Colonic mucosa (tissue), 4 donors: ENCODE measurements at regions not wholly inside any gene's neighbourhood (a gene's known extent, or its start where the extent isn't known, plus 50 kb on each side); places are given as distances from the start of the nearest gene placed in this dataset.

Source experiments
- DNase-seq: peaks from one replicate; pipeline ENCODE4 v3.0.0-alpha.2; 2020
- H3K27ac ChIP-seq: fragments of 200-600 bp; one replicate; pipeline ENCODE4 v1.8.0; 2021
- H3K27me3 ChIP-seq: fragments of 200-600 bp; one replicate; pipeline ENCODE4 v1.8.0; 2021
- H3K36me3 ChIP-seq: fragments of 200-600 bp; one replicate; pipeline ENCODE4 v1.8.0; 2021
- H3K4me1 ChIP-seq: fragments of 200-600 bp; one replicate; pipeline ENCODE4 v1.8.0; 2021; ENCODE audit warnings: mild to moderate bottlenecking
- H3K4me3 ChIP-seq: fragments of 200-600 bp; one replicate; pipeline ENCODE4 v1.8.0; 2021
- H3K9ac ChIP-seq, 2 donors: one replicate each; pipeline ENCODE4 v1.7.0; 2013; ENCODE audit warnings: control low read depth in 2 of 2, low read depth in 2 of 2, low read length in 2 of 2
- H3K9me3 ChIP-seq: fragments of 200-600 bp; one replicate; pipeline ENCODE4 v1.8.0; 2021
- CTCF ChIP-seq: fragments of 200-600 bp; IDR thresholded peaks from one replicate; pipeline ENCODE4 v1.8.0; 2022; ENCODE audit warnings: antibody characterized with exemption, mild to moderate bottlenecking
- intact Hi-C: fragments of 100-400 bp; cut with DNase I; formaldehyde crosslinking; loops from one replicate; pipeline ENCODE4 v1.14.1; 2022
- donor health status: healthy.
- donor health status: DM: no; HTN: no; CAD: no.
- donor health status: DM: no; HTN: no; CAD: no.

GRCh38 chr13:75938811-75939560 lies 302.9 kb downstream of the LMO7 start:
- DNase-seq = no peak
- H3K9ac ChIP-seq = no peak overlapping the region
- no peaks in the 10 kb centered on the region for H3K27me3 ChIP-seq
- no peaks in the 10 kb centered on the region for H3K36me3 ChIP-seq
- no peak overlapping the region for H3K27ac ChIP-seq
- H3K4me1 ChIP-seq = no peaks in the 10 kb centered on the region
- intact Hi-C loops = no loop called here
- H3K9me3 ChIP-seq = no peaks in the 10 kb centered on the region
- TF ChIP-seq CTCF = no peak
- no peak overlapping the region for H3K4me3 ChIP-seq

GRCh38 chr13:75936791-75937190 lies 300.7 kb downstream of the LMO7 start:
- no peak for TF ChIP-seq CTCF
- no peak overlapping the region for H3K27ac ChIP-seq
- intact Hi-C loops = no loop called here
- DNase-seq = no peak
- no peaks in the 10 kb centered on the region for H3K27me3 ChIP-seq
- H3K4me1 ChIP-seq = no peaks in the 10 kb centered on the region
- no peak overlapping the region for H3K4me3 ChIP-seq
- H3K9me3 ChIP-seq = no peaks in the 10 kb centered on the region
- no peak overlapping the region for H3K9ac ChIP-seq
- no peaks in the 10 kb centered on the region for H3K36me3 ChIP-seq

GRCh38 chr13:75935805-75936204 lies 299.7 kb downstream of the LMO7 start:
- no peaks in the 10 kb centered on the region for H3K27me3 ChIP-seq
- no peak overlapping the region for H3K9ac ChIP-seq
- intact Hi-C loops = no loop called here
- H3K36me3 ChIP-seq = no peaks in the 10 kb centered on the region
- no peaks in the 10 kb centered on the region for H3K4me1 ChIP-seq
- H3K27ac ChIP-seq = no peak overlapping the region
- H3K4me3 ChIP-seq = no peak overlapping the region
- H3K9me3 ChIP-seq = no peaks in the 10 kb centered on the region
- no peak for TF ChIP-seq CTCF
- DNase-seq = no peak

- Histone ChIP-seq H3K36me3 (no peaks in the 10 kb centered on the region), H3K27me3 (no peaks in the 10 kb centered on the region), H3K4me1 (no peaks in the 10 kb centered on the region), H3K27ac (no peak overlapping the region), H3K9me3 (no peaks in the 10 kb centered on the region), H3K9ac (no peak overlapping the region), H3K4me3 (no peak overlapping the region)
- intact Hi-C loops = no loop called here
- TF ChIP-seq CTCF = no peak
- no peak for DNase-seq
Observed at GRCh38 chr13:75934889-75935288, 298.8 kb downstream of the LMO7 start.

GRCh38 chr13:75932636-75933035 lies 296.5 kb downstream of the LMO7 start:
- Histone ChIP-seq H3K9me3 (no peaks in the 10 kb centered on the region), H3K36me3 (no peaks in the 10 kb centered on the region), H3K4me1 (no peaks in the 10 kb centered on the region), H3K4me3 (no peak overlapping the region), H3K27me3 (no peaks in the 10 kb centered on the region), H3K27ac (no peak overlapping the region), H3K9ac (no peak overlapping the region)
- intact Hi-C loops = no loop called here
- TF ChIP-seq CTCF = no peak
- DNase-seq = no peak
